ENCODE measurements at regions not wholly inside any gene's neighbourhood (a gene's known extent, or its start where the extent isn't known, plus 50 kb on each side); places are given as distances from the start of the nearest gene placed in this dataset.
"Not testable (repeated sequence)": the region's sequence is repeated elsewhere in the genome, so short reads cannot be mapped to it uniquely, and the experiment has no call there.

- no peaks in the 10 kb centered on the region for H3K4me1 ChIP-seq
These were observed 170.6 kb downstream of the FZD1 start for GRCh38 chr7:91434836-91435235.

DNA sequence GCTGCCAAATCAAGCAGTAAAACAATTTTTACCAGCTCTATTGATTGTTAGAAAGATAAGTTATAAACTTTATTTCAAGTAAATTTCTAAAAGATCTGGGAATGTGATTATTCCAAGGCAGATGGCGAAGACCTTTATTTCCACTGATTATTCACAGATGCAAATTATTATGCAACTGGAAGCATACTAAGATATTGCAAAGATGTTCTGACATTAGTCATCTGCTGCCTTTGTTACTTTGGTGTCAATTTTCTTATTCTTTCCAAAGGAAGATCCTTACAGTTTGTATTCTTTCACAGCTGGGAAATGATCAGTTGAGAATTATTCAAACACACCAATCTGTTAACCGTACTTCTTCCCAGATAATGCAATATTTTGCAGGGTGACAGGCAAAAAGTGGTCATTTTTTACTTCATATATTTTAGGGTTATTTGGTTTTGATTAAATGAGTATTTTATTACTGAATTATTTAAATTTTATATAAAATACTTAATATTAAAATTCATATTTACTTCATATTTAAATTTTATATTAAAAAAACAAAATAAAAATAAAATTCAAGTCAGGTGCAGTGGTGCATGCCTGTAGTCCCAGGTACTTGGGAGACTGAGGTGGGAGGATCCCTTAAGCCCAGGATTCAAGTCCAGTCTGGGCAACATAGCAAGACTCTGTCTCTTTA, 171.3 kb downstream of the FZD1 start:
- WGBS, 2 donors: 92% methylated on average over 2 of the region's 2 CpGs
- intact Hi-C loops (cut with DNase I; ENCODE audit: low total_unique reads): no loop called here
- no peaks in the 10 kb centered on the region for H3K27me3 ChIP-seq
- H3K36me3 ChIP-seq (ENCODE audit: low read depth, missing control alignments): no peaks in the 10 kb centered on the region
- no peaks in the 10 kb centered on the region for H3K9me3 ChIP-seq
- H3K4me1 ChIP-seq: no peaks in the 10 kb centered on the region
- TF ChIP-seq POLR2A (IDR thresholded peaks at IDR 0.05): no peak
- TF ChIP-seq, protein P1, sequence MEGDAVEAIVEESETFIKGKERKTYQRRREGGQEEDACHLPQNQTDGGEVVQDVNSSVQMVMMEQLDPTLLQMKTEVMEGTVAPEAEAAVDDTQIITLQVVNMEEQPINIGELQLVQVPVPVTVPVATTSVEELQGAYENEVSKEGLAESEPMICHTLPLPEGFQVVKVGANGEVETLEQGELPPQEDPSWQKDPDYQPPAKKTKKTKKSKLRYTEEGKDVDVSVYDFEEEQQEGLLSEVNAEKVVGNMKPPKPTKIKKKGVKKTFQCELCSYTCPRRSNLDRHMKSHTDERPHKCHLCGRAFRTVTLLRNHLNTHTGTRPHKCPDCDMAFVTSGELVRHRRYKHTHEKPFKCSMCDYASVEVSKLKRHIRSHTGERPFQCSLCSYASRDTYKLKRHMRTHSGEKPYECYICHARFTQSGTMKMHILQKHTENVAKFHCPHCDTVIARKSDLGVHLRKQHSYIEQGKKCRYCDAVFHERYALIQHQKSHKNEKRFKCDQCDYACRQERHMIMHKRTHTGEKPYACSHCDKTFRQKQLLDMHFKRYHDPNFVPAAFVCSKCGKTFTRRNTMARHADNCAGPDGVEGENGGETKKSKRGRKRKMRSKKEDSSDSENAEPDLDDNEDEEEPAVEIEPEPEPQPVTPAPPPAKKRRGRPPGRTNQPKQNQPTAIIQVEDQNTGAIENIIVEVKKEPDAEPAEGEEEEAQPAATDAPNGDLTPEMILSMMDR (IDR thresholded peaks at IDR 0.05): no peak
- no peak overlapping the region for H3K4me3 ChIP-seq
- no peak overlapping the region for H3K27ac ChIP-seq
- DNase-seq: no peak

More at GRCh38 chr7:91434836-91435235, 170.6 kb downstream of the FZD1 start:
- H3K36me3 ChIP-seq (ENCODE audit: low read depth, missing control alignments): no peaks in the 10 kb centered on the region
- H3K27me3 ChIP-seq: no peaks in the 10 kb centered on the region
- 92% methylated on average over 6 of the region's 6 CpGs for WGBS, 2 donors
- H3K4me3 ChIP-seq: no peak overlapping the region
- intact Hi-C loops (cut with DNase I; ENCODE audit: low total_unique reads): no loop called here
- no peak for DNase-seq
- no peak overlapping the region for H3K27ac ChIP-seq
- TF ChIP-seq POLR2A (IDR thresholded peaks at IDR 0.05): no peak
- TF ChIP-seq, protein P1 (IDR thresholded peaks at IDR 0.05): no peak
- H3K9me3 ChIP-seq: no peaks in the 10 kb centered on the region

DNA sequence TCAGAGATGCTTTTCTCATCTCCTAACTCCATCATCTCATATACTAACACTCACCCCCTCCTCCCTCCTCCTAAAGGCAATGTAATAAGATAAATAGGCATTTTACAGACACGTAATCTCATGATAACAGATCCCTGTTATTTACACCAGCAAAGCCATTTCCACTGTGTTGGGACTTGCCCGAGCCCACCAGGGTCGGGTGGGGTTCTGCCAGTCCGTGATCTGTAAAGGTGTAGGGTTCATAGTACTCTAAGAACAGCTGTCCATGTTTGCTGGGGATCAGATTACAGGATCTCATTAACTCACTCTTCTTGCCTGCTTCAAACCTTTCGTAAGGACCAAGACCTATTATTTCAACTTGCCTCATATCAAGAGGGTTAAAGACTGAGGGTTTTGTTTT, 172.4 kb downstream of the FZD1 start:
- DNase-seq: no peak
- Histone ChIP-seq H3K9me3 (no peaks in the 10 kb centered on the region), H3K4me1 (no peaks in the 10 kb centered on the region), H3K27ac (no peak overlapping the region), H3K27me3 (no peaks in the 10 kb centered on the region), H3K36me3 (ENCODE audit: low read depth, missing control alignments) (no peaks in the 10 kb centered on the region), H3K4me3 (no peak overlapping the region)
- 59 to 75% methylated on average over 5 of the region's 5 CpGs for WGBS, 2 donors
- intact Hi-C loops (cut with DNase I; ENCODE audit: low total_unique reads): no loop called here
- no peak for TF ChIP-seq POLR2A (IDR thresholded peaks at IDR 0.05)
- TF ChIP-seq, protein P1 (IDR thresholded peaks at IDR 0.05): no peak

GRCh38 chr7:91440198-91440597, 176.0 kb downstream of the FZD1 start:
- DNase-seq; H3K4me3 ChIP-seq; H3K27me3 ChIP-seq; H3K27ac ChIP-seq; H3K4me1 ChIP-seq; intact Hi-C loops (cut with DNase I; ENCODE audit: low total_unique reads); H3K9me3 ChIP-seq; H3K36me3 ChIP-seq (ENCODE audit: low read depth, missing control alignments): not testable (repeated sequence)
- WGBS, 2 donors: 91 to 100% methylated on average over 1 of the region's 1 CpG

- no peak overlapping the region for H3K27ac ChIP-seq
- TF ChIP-seq, protein P1 (IDR thresholded peaks at IDR 0.05): no peak
- TF ChIP-seq POLR2A (IDR thresholded peaks at IDR 0.05): no peak
- H3K9me3 ChIP-seq: no peaks in the 10 kb centered on the region
- 71 to 83% methylated on average over 1 of the region's 1 CpG for WGBS, 2 donors
- H3K4me1 ChIP-seq: no peaks in the 10 kb centered on the region
- H3K27me3 ChIP-seq: no peaks in the 10 kb centered on the region
- intact Hi-C loops (cut with DNase I; ENCODE audit: low total_unique reads): no loop called here
- no peak for DNase-seq
- H3K36me3 ChIP-seq (ENCODE audit: low read depth, missing control alignments): no peaks in the 10 kb centered on the region
- H3K4me3 ChIP-seq: no peak overlapping the region
These were observed 179.6 kb downstream of the FZD1 start for GRCh38 chr7:91443862-91444261.
